Gastrocnemius medialis (tissue), 4 donors: ENCODE measurements at regions not wholly inside any gene's neighbourhood (a gene's known extent, or its start where the extent isn't known, plus 50 kb on each side); places are given as distances from the start of the nearest gene placed in this dataset.

Experiments
- POLR2A ChIP-seq, 2 donors: fragments of 450-650 bp; IDR thresholded peaks; one replicate each; pipeline ENCODE4 v1.6.1; 2017; ENCODE audit warnings: antibody characterized with exemption in 2 of 2, mild to moderate bottlenecking in 2 of 2, moderate library complexity in 2 of 2
- TF ChIP-seq, protein P1 (sequence below), 5 experiments: fragments of 450-650 bp in 3 of 5; fragments of 200-600 bp in 2 of 5; sonication (generic) in 2 of 5; IDR thresholded peaks in 4 of 5; conservative IDR thresholded peaks in 1 of 5; 1 replicate in 4 of 5; 2 replicates in 1 of 5; pipeline ENCODE4 v1.5.1; 2016 to 2019; ENCODE audit warnings: antibody characterized with exemption in 5 of 5, mild to moderate bottlenecking in 3 of 5, moderate library complexity in 3 of 5

DNA sequence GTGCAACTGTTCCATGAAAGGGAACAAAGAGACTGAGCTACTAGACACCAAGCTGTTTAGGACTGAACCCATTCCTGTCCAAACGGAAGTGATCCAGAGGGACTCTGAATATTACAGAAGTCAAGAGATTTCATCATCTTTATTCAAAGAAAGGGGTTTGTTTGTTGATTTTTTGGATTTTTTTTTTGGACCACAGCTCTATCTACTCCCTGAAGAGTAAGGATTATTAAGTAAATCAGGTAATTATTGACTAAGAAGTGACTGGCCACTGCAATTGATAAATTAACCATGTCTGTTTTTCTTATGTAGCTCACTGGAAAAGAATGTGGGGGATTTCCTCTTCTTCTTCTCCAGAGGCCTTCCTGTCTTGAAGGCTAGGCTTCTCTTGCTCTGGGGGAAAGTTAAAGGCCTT, 146.6 kb upstream of the TPM1 start:
- TF ChIP-seq, protein P1, sequence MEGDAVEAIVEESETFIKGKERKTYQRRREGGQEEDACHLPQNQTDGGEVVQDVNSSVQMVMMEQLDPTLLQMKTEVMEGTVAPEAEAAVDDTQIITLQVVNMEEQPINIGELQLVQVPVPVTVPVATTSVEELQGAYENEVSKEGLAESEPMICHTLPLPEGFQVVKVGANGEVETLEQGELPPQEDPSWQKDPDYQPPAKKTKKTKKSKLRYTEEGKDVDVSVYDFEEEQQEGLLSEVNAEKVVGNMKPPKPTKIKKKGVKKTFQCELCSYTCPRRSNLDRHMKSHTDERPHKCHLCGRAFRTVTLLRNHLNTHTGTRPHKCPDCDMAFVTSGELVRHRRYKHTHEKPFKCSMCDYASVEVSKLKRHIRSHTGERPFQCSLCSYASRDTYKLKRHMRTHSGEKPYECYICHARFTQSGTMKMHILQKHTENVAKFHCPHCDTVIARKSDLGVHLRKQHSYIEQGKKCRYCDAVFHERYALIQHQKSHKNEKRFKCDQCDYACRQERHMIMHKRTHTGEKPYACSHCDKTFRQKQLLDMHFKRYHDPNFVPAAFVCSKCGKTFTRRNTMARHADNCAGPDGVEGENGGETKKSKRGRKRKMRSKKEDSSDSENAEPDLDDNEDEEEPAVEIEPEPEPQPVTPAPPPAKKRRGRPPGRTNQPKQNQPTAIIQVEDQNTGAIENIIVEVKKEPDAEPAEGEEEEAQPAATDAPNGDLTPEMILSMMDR (IDR thresholded peaks at IDR 0.05 in 4 of 5, conservative IDR thresholded peaks at IDR 0.05 in 1 of 5) = no peak
- TF ChIP-seq POLR2A (IDR thresholded peaks at IDR 0.05) = no peak
